MM.1S (cell line): ENCODE measurements at regions not wholly inside any gene's neighbourhood (a gene's known extent, or its start where the extent isn't known, plus 50 kb on each side); places are given as distances from the start of the nearest gene placed in this dataset.

Source experiments
- CTCF ChIP-seq: fragments of 300-600 bp; sonication (generic); IDR thresholded peaks from 2 replicates; pipeline ENCODE4 v1.5.1; 2016; ENCODE audit warnings: antibody characterized with exemption, low read length, mixed read lengths
- EZH2phosphoT487 ChIP-seq: fragments of 300-600 bp; sonication (generic); IDR thresholded peaks from 2 replicates; pipeline ENCODE4 v1.6.1; 2018; ENCODE audit warnings: antibody characterized with exemption, low read length

- TF ChIP-seq EZH2phosphoT487 (no peak), CTCF (no peak)
Observed at GRCh38 chr4:110289601-110290100, 91.2 kb upstream of the ELOVL6 start.
